GM12878 (cell line): ENCODE measurements at regions not wholly inside any gene's neighbourhood (a gene's known extent, or its start where the extent isn't known, plus 50 kb on each side); places are given as distances from the start of the nearest gene placed in this dataset.

Experiments used
- NFYB ChIP-seq: IDR thresholded peaks from 2 replicates; pipeline ENCODE4 v1.6.1; 2011; ENCODE audit warnings: low read depth, mild to moderate bottlenecking, low read length, improper control_type of control experiment, moderate library complexity; ENCODE audit not compliant: insufficient read depth
- USF1 ChIP-seq: IDR thresholded peaks from 2 replicates; pipeline ENCODE4 v1.6.1; 2011; ENCODE audit warnings: borderline replicate concordance, low read depth, mild to moderate bottlenecking, moderate library complexity, mixed read lengths, low read length; ENCODE audit not compliant: insufficient read depth; ENCODE audit errors: extremely low read length

GRCh38 chr22:27545085-27545484 is 256.5 kb downstream of the MN1 start:
- TF ChIP-seq USF1 (no peak), NFYB (no peak)
